ENCODE measurements at regions not wholly inside any gene's neighbourhood (a gene's known extent, or its start where the extent isn't known, plus 50 kb on each side); places are given as distances from the start of the nearest gene placed in this dataset.

DNA sequence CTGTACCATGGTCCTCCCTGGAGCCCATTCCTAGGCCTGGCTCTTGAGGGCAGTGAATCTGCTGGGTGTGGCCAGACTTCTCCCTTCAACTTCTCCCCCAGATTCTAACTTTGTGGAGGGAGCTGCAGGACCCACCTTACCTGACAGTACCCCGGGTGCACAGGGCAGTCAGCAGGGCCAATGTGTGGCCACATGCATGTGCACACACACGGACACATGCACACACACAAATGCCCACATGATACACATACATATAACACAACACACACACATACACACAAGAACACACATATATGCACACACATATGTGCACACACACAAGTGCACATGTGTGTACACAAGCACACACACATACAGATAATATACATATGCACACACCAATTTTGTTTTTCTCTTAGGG, 300.0 kb upstream of the HS6ST1 start:
- no TSS peak for BruUV-seq (replicated peaks)
- Histone ChIP-seq H3K9ac (ENCODE audit: low read length) (no peak overlapping the region), H3K27ac (ENCODE audit: low read length) (no peak overlapping the region), H3K4me1 (ENCODE audit: insufficient read depth, low read length) (peaks cover 5% of the 10 kb centered on the region), H3F3A (ENCODE audit: low read length, unreplicated experiment) (no peaks in the 10 kb centered on the region), H3K27me3 (ENCODE audit: low read length) (no peaks in the 10 kb centered on the region), H3K4me3 (ENCODE audit: low read length) (no peak overlapping the region), H3K4me2 (ENCODE audit: low read length) (no peak overlapping the region), H3K79me2 (ENCODE audit: low read length) (no peaks in the 10 kb centered on the region), H3K9me3 (ENCODE audit: low read length) (no peaks in the 10 kb centered on the region), H2AFZ (ENCODE audit: low read length) (no peak overlapping the region), H3K9me2 (replicated peaks; ENCODE audit: low read length) (no peaks in the 10 kb centered on the region), H3K36me3 (ENCODE audit: low read depth, low read length) (no peaks in the 10 kb centered on the region), H4K20me1 (ENCODE audit: low read length) (no peaks in the 10 kb centered on the region)
- no peak for ATAC-seq
- ChIA-PET CTCF (no interaction called here), POLR2A (ENCODE audit: unreplicated experiment) (no interaction called here)
- TF ChIP-seq EZH2phosphoT487 (IDR thresholded peaks at IDR 0.05; ENCODE audit: borderline replicate concordance, low read length): no peak
- TF ChIP-seq, protein P1, sequence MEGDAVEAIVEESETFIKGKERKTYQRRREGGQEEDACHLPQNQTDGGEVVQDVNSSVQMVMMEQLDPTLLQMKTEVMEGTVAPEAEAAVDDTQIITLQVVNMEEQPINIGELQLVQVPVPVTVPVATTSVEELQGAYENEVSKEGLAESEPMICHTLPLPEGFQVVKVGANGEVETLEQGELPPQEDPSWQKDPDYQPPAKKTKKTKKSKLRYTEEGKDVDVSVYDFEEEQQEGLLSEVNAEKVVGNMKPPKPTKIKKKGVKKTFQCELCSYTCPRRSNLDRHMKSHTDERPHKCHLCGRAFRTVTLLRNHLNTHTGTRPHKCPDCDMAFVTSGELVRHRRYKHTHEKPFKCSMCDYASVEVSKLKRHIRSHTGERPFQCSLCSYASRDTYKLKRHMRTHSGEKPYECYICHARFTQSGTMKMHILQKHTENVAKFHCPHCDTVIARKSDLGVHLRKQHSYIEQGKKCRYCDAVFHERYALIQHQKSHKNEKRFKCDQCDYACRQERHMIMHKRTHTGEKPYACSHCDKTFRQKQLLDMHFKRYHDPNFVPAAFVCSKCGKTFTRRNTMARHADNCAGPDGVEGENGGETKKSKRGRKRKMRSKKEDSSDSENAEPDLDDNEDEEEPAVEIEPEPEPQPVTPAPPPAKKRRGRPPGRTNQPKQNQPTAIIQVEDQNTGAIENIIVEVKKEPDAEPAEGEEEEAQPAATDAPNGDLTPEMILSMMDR (conservative IDR thresholded peaks at IDR 0.05; ENCODE audit: low read depth, low read length): no peak
- DNase-seq: no peak
- intact Hi-C loops (cut with micrococcal nuclease): no loop called here

GRCh38 chr2:128619471-128620325, 301.0 kb upstream of the HS6ST1 start:
- H4K20me1 ChIP-seq (ENCODE audit: low read length): no peaks in the 10 kb centered on the region
- TF ChIP-seq, protein P1 (conservative IDR thresholded peaks at IDR 0.05; ENCODE audit: low read depth, low read length): no peak
- TF ChIP-seq EZH2 (IDR thresholded peaks at IDR 0.05; ENCODE audit: low read length, unreplicated experiment): no peak
- no peak for TF ChIP-seq EZH2phosphoT487 (IDR thresholded peaks at IDR 0.05; ENCODE audit: borderline replicate concordance, low read length)
- intact Hi-C loops (cut with micrococcal nuclease): no loop called here
- H3K4me1 ChIP-seq (ENCODE audit: insufficient read depth, low read length): peaks cover 12% of the 10 kb centered on the region
- no peaks in the 10 kb centered on the region for H3K27me3 ChIP-seq (ENCODE audit: low read length)
- ChIA-PET CTCF (no interaction called here), POLR2A (ENCODE audit: unreplicated experiment) (no interaction called here)
- H3K4me2 ChIP-seq (ENCODE audit: low read length): no peak overlapping the region
- no peaks in the 10 kb centered on the region for H3K9me3 ChIP-seq (ENCODE audit: low read length)
- no peaks in the 10 kb centered on the region for H3F3A ChIP-seq (ENCODE audit: low read length, unreplicated experiment)
- no TSS peak for BruUV-seq (replicated peaks)
- H3K79me2 ChIP-seq (ENCODE audit: low read length): no peaks in the 10 kb centered on the region
- H2AFZ ChIP-seq (ENCODE audit: low read length): no peak overlapping the region
- H3K9ac ChIP-seq (ENCODE audit: low read length): no peak overlapping the region
- H3K27ac ChIP-seq (ENCODE audit: low read length): no peak overlapping the region
- no peak overlapping the region for H3K4me3 ChIP-seq (ENCODE audit: low read length)
- ATAC-seq (no peak), DNase-seq (no peak)
- H3K9me2 ChIP-seq (replicated peaks; ENCODE audit: low read length): no peaks in the 10 kb centered on the region
- no peaks in the 10 kb centered on the region for H3K36me3 ChIP-seq (ENCODE audit: low read depth, low read length)

GRCh38 chr2:128621074-128621473, 302.4 kb upstream of the HS6ST1 start:
- TF ChIP-seq, protein P1 (conservative IDR thresholded peaks at IDR 0.05; ENCODE audit: low read depth, low read length): no peak
- no peak for TF ChIP-seq EZH2phosphoT487 (IDR thresholded peaks at IDR 0.05; ENCODE audit: borderline replicate concordance, low read length)
- TF ChIP-seq EZH2 (IDR thresholded peaks at IDR 0.05; ENCODE audit: low read length, unreplicated experiment): no peak
- Histone ChIP-seq H3K79me2 (ENCODE audit: low read length) (no peaks in the 10 kb centered on the region), H3K27ac (ENCODE audit: low read length) (no peak overlapping the region), H3K9me3 (ENCODE audit: low read length) (no peaks in the 10 kb centered on the region), H3K9me2 (replicated peaks; ENCODE audit: low read length) (no peaks in the 10 kb centered on the region), H3K36me3 (ENCODE audit: low read depth, low read length) (no peaks in the 10 kb centered on the region), H3F3A (ENCODE audit: low read length, unreplicated experiment) (no peaks in the 10 kb centered on the region), H4K20me1 (ENCODE audit: low read length) (no peaks in the 10 kb centered on the region), H3K9ac (ENCODE audit: low read length) (no peak overlapping the region), H3K4me2 (ENCODE audit: low read length) (no peak overlapping the region), H3K4me3 (ENCODE audit: low read length) (no peak overlapping the region), H3K27me3 (ENCODE audit: low read length) (no peaks in the 10 kb centered on the region), H3K4me1 (ENCODE audit: insufficient read depth, low read length) (peaks cover 12% of the 10 kb centered on the region), H2AFZ (ENCODE audit: low read length) (no peak overlapping the region)
- DNase-seq: no peak
- CTCF ChIA-PET: no interaction called here
- intact Hi-C loops (cut with micrococcal nuclease): no loop called here
- POLR2A ChIA-PET (ENCODE audit: unreplicated experiment): no interaction called here
- no TSS peak for BruUV-seq (replicated peaks)
- ATAC-seq: no peak
